ENCODE measurements at regions not wholly inside any gene's neighbourhood (a gene's known extent, or its start where the extent isn't known, plus 50 kb on each side); places are given as distances from the start of the nearest gene placed in this dataset.

GRCh38 chr10:113319479-113319878 lies 233.4 kb upstream of the HABP2 start:
- DNase-seq (ENCODE audit: low read depth in 4 of 4, low spot score in 3 of 4) = no peak

- no peak for DNase-seq (ENCODE audit: low read depth in 4 of 4, low spot score in 3 of 4)
Measured at GRCh38 chr10:113320211-113320610, 232.6 kb upstream of the HABP2 start.

- DNase-seq (ENCODE audit: low read depth in 4 of 4, low spot score in 3 of 4) = no peak
Measured at GRCh38 chr10:113320987-113321386, 231.9 kb upstream of the HABP2 start.

GRCh38 chr10:113322843-113323242 lies 230.0 kb upstream of the HABP2 start:
- DNase-seq (ENCODE audit: low read depth in 4 of 4, low spot score in 3 of 4) = no peak

- no peak for DNase-seq (ENCODE audit: low read depth in 4 of 4, low spot score in 3 of 4)
Measured at GRCh38 chr10:113323985-113324384, 228.9 kb upstream of the HABP2 start.

GRCh38 chr10:113326160-113327111 lies 226.4 kb upstream of the HABP2 start:
- no peak for DNase-seq (ENCODE audit: low read depth in 4 of 4, low spot score in 3 of 4)

GRCh38 chr10:113329121-113329596 lies 223.7 kb upstream of the HABP2 start:
- DNase-seq (ENCODE audit: low read depth in 4 of 4, low spot score in 3 of 4) = no peak

- DNase-seq (ENCODE audit: low read depth in 4 of 4, low spot score in 3 of 4) = no peak
Measured at GRCh38 chr10:113331961-113332360, 220.9 kb upstream of the HABP2 start.

- no peak for DNase-seq (ENCODE audit: low read depth in 4 of 4, low spot score in 3 of 4)
Measured at GRCh38 chr10:113333313-113333712, 219.5 kb upstream of the HABP2 start.

- DNase-seq (ENCODE audit: low read depth in 4 of 4, low spot score in 3 of 4) = no peak
Measured at GRCh38 chr10:113335592-113335991, 217.3 kb upstream of the HABP2 start.

- no peak for DNase-seq (ENCODE audit: low read depth in 4 of 4, low spot score in 3 of 4)
Measured at GRCh38 chr10:113336549-113337130, 216.2 kb upstream of the HABP2 start.

- no peak for DNase-seq (ENCODE audit: low read depth in 4 of 4, low spot score in 3 of 4)
Measured at GRCh38 chr10:113337142-113337541, 215.7 kb upstream of the HABP2 start.

GRCh38 chr10:113339121-113339520 lies 213.7 kb upstream of the HABP2 start:
- no peak for DNase-seq (ENCODE audit: low read depth in 4 of 4, low spot score in 3 of 4)

- no peak for DNase-seq (ENCODE audit: low read depth in 4 of 4, low spot score in 3 of 4)
Measured at GRCh38 chr10:113340282-113340681, 212.6 kb upstream of the HABP2 start.

- DNase-seq (ENCODE audit: low read depth in 4 of 4, low spot score in 3 of 4) = no peak
Measured at GRCh38 chr10:113341138-113341537, 211.7 kb upstream of the HABP2 start.

- DNase-seq (ENCODE audit: low read depth in 4 of 4, low spot score in 3 of 4) = no peak
Measured at GRCh38 chr10:113345826-113346624, 206.8 kb upstream of the HABP2 start.

- no peak for DNase-seq (ENCODE audit: low read depth in 4 of 4, low spot score in 3 of 4)
Measured at GRCh38 chr10:113347508-113347907, 205.3 kb upstream of the HABP2 start.

GRCh38 chr10:113348694-113349093 lies 204.2 kb upstream of the HABP2 start:
- DNase-seq (ENCODE audit: low read depth in 4 of 4, low spot score in 3 of 4) = no peak

- DNase-seq (ENCODE audit: low read depth in 4 of 4, low spot score in 3 of 4) = no peak
Measured at GRCh38 chr10:113350311-113351040, 202.4 kb upstream of the HABP2 start.

- no peak for DNase-seq (ENCODE audit: low read depth in 4 of 4, low spot score in 3 of 4)
Measured at GRCh38 chr10:113354711-113355110, 198.1 kb upstream of the HABP2 start.

All from left renal pelvis (tissue), 4 donors.